ENCODE measurements at regions not wholly inside any gene's neighbourhood (a gene's known extent, or its start where the extent isn't known, plus 50 kb on each side); places are given as distances from the start of the nearest gene placed in this dataset.

DNA sequence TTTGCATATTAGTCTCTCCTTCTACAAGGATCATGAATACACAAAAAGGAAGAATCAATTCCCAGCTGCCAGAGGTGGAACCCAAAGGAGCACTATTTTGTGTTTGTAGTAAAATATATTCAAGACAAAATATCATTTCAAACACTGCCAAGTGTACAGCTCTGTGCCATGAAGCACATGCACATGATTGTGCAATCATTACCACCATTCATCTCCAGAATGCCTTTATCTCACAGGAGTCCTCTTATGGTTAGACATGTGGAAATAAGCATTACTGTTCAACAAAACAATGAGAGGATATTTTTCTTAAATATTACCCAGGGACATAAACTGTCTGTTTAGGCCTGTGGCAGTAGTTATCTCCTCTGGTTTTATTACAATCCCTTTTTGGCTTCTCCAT, 151.4 kb upstream of the PPP1R3A start:
- no peaks in the 10 kb centered on the region for H3K36me3 Mint-ChIP-seq
- H2AFZ ChIP-seq (replicated peaks), result no peak overlapping the region
- H3K9me3 ChIP-seq (ENCODE audit: low read depth), result no peaks in the 10 kb centered on the region
- H4K20me1 ChIP-seq (ENCODE audit: low read depth), result no peaks in the 10 kb centered on the region
- H3K27ac ChIP-seq, result no peak overlapping the region
- no peaks in the 10 kb centered on the region for H3K79me2 ChIP-seq (ENCODE audit: low read depth)
- no peaks in the 10 kb centered on the region for H3K4me1 Mint-ChIP-seq
- TF ChIP-seq EZH2phosphoT487 (IDR thresholded peaks at IDR 0.05), result no peak
- TF ChIP-seq EZH2 (IDR thresholded peaks at IDR 0.05), result no peak
- TF ChIP-seq, protein P1, sequence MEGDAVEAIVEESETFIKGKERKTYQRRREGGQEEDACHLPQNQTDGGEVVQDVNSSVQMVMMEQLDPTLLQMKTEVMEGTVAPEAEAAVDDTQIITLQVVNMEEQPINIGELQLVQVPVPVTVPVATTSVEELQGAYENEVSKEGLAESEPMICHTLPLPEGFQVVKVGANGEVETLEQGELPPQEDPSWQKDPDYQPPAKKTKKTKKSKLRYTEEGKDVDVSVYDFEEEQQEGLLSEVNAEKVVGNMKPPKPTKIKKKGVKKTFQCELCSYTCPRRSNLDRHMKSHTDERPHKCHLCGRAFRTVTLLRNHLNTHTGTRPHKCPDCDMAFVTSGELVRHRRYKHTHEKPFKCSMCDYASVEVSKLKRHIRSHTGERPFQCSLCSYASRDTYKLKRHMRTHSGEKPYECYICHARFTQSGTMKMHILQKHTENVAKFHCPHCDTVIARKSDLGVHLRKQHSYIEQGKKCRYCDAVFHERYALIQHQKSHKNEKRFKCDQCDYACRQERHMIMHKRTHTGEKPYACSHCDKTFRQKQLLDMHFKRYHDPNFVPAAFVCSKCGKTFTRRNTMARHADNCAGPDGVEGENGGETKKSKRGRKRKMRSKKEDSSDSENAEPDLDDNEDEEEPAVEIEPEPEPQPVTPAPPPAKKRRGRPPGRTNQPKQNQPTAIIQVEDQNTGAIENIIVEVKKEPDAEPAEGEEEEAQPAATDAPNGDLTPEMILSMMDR (IDR thresholded peaks at IDR 0.05), result no peak
- H3K27ac Mint-ChIP-seq, result no peak overlapping the region
- no peaks in the 10 kb centered on the region for H3K9me3 Mint-ChIP-seq
- no peaks in the 10 kb centered on the region for H3K36me3 ChIP-seq
- no peak overlapping the region for H3K9ac ChIP-seq
- H3K4me2 ChIP-seq, result no peak overlapping the region
- H3K27me3 Mint-ChIP-seq (ENCODE audit: insufficient read depth, low read depth), result no peaks in the 10 kb centered on the region
- no peak overlapping the region for H3K4me3 ChIP-seq
- no peak overlapping the region for H3K4me3 Mint-ChIP-seq
- no peak for DNase-seq (ENCODE audit: low spot score)
- no peaks in the 10 kb centered on the region for H3K27me3 ChIP-seq
- H3K4me1 ChIP-seq, result no peaks in the 10 kb centered on the region
- no peaks in the 10 kb centered on the region for H3F3A ChIP-seq (ENCODE audit: low read depth)

DNA sequence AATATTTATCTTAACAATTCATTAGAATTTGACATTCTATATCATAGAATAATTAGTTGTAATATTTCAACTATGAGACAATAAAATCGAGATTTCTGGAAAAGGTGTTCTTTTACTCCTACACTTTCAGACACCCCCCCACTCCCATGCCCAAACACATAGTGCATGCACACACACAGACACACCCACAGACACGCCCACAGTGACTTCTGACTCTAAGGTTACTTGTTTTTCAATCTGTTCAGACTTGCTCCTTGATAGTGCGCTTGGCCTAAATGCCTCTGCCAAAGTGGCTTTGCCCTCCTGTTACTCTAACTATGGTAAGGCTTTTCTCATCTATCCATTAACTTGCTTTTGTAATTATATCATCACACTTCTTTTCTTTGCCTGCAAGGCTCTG, 144.0 kb upstream of the PPP1R3A start:
- Mint-ChIP-seq H3K36me3 (no peaks in the 10 kb centered on the region), H3K4me1 (no peaks in the 10 kb centered on the region), H3K4me3 (no peak overlapping the region), H3K9me3 (no peaks in the 10 kb centered on the region), H3K27me3 (ENCODE audit: insufficient read depth, low read depth) (no peaks in the 10 kb centered on the region), H3K27ac (no peak overlapping the region)
- Histone ChIP-seq H3K9me3 (ENCODE audit: low read depth) (no peaks in the 10 kb centered on the region), H3K9ac (no peak overlapping the region), H3K27me3 (no peaks in the 10 kb centered on the region), H3K4me2 (no peak overlapping the region), H3K79me2 (ENCODE audit: low read depth) (no peaks in the 10 kb centered on the region), H3K36me3 (no peaks in the 10 kb centered on the region), H3K4me1 (no peaks in the 10 kb centered on the region), H2AFZ (replicated peaks) (no peak overlapping the region), H3K27ac (no peak overlapping the region), H3K4me3 (no peak overlapping the region), H4K20me1 (ENCODE audit: low read depth) (no peaks in the 10 kb centered on the region), H3F3A (ENCODE audit: low read depth) (no peaks in the 10 kb centered on the region)
- DNase-seq (ENCODE audit: low spot score), result no peak
- TF ChIP-seq EZH2phosphoT487 (IDR thresholded peaks at IDR 0.05) (no peak), EZH2 (IDR thresholded peaks at IDR 0.05) (no peak)
- TF ChIP-seq, protein P1 (IDR thresholded peaks at IDR 0.05), result no peak

DNA sequence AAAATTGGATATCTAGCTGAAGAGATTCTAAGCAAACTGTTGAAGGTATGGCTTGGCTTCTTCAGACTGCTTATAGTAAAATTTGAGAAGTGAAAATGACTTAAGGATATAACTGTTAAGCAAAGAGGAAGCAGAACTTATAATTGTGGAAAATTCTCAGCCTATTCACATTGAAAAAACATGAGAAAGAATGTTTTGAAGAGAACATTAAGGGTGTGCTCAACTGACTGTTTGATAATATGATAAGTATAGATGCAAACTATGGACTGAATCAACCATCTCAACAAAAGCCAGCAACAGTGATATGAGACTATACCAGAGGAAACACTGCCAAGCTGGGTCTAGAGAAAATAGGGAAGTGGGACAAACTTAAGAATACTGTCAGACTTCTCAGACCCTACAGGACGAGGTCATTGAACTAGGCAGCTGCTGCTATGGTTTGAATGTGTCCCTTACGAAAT, 133.1 kb upstream of the PPP1R3A start:
- H3F3A ChIP-seq (ENCODE audit: low read depth), result no peaks in the 10 kb centered on the region
- Mint-ChIP-seq H3K4me3 (no peak overlapping the region), H3K36me3 (no peaks in the 10 kb centered on the region), H3K27me3 (ENCODE audit: insufficient read depth, low read depth) (no peaks in the 10 kb centered on the region), H3K9me3 (no peaks in the 10 kb centered on the region), H3K27ac (no peak overlapping the region), H3K4me1 (no peaks in the 10 kb centered on the region)
- H3K27ac ChIP-seq, result no peak overlapping the region
- H4K20me1 ChIP-seq (ENCODE audit: low read depth), result no peaks in the 10 kb centered on the region
- H3K27me3 ChIP-seq, result no peaks in the 10 kb centered on the region
- no peaks in the 10 kb centered on the region for H3K79me2 ChIP-seq (ENCODE audit: low read depth)
- no peak overlapping the region for H3K4me3 ChIP-seq
- no peak overlapping the region for H2AFZ ChIP-seq (replicated peaks)
- DNase-seq (ENCODE audit: low spot score), result no peak
- TF ChIP-seq EZH2phosphoT487 (IDR thresholded peaks at IDR 0.05) (no peak), EZH2 (IDR thresholded peaks at IDR 0.05) (no peak)
- TF ChIP-seq, protein P1 (IDR thresholded peaks at IDR 0.05), result no peak
- H3K4me1 ChIP-seq, result no peaks in the 10 kb centered on the region
- no peaks in the 10 kb centered on the region for H3K36me3 ChIP-seq
- no peaks in the 10 kb centered on the region for H3K9me3 ChIP-seq (ENCODE audit: low read depth)
- no peak overlapping the region for H3K9ac ChIP-seq
- H3K4me2 ChIP-seq, result no peak overlapping the region

Measured in neural progenitor cell (in vitro differentiated cells).